CD4-positive, alpha-beta T cell (primary cell): ENCODE measurements at regions not wholly inside any gene's neighbourhood (a gene's known extent, or its start where the extent isn't known, plus 50 kb on each side); places are given as distances from the start of the nearest gene placed in this dataset.

Experiments used
- ATAC-seq: fragments of 200-7000 bp; cut with Tn5 transposase; one replicate; pipeline ENCODE4 v1.10.0; 2022; ENCODE audit warnings: mild to moderate bottlenecking; ENCODE audit not compliant: poor library complexity
- CTCF ChIA-PET: fragments of 350-600 bp; sonication (Branson Sonifier 250); formaldehyde crosslinking; loops from one replicate; lab custom pipeline; 2021; ENCODE audit warnings: antibody characterized with exemption, inconsistent platforms; lab: Charles Lee
- POLR2A ChIA-PET: fragments of 350-600 bp; sonication (Branson Sonifier 250); formaldehyde crosslinking; loops from one replicate; lab custom pipeline; 2021; ENCODE audit warnings: antibody characterized with exemption, inconsistent platforms; lab: Charles Lee
- DNase-seq, 14 experiments: peaks; one replicate each; pipeline ENCODE4 v3.0.0-alpha.2; 2013 to 2020; ENCODE audit warnings: mixed read lengths in 2 of 14
- H3K27ac ChIP-seq, 2 donors: one replicate each; pipeline versions ENCODE4 v1.5.1 to v1.7.0; 2013; ENCODE audit warnings: low read length in 2 of 2, low read depth in 1 of 2, mild to moderate bottlenecking in 1 of 2
- H3K27me3 ChIP-seq, 2 experiments: 1 replicate in 1 of 2; 2 replicates in 1 of 2; pipeline versions ENCODE4 v1.6.1 to v1.7.0; 2013; ENCODE audit warnings: low read length in 2 of 2, control low read depth in 1 of 2, mild to moderate bottlenecking in 1 of 2, moderate library complexity in 1 of 2; ENCODE audit not compliant: insufficient read depth in 2 of 2, control insufficient read depth in 1 of 2
- H3K36me3 ChIP-seq: one replicate; pipeline ENCODE4 v1.6.1; 2013; ENCODE audit warnings: low read length, control low read depth; ENCODE audit not compliant: insufficient read depth
- H3K4me1 ChIP-seq: one replicate; pipeline ENCODE4 v1.6.1; 2013; ENCODE audit warnings: low read length, control low read depth; ENCODE audit not compliant: insufficient read depth
- H3K4me3 ChIP-seq: one replicate; pipeline ENCODE4 v1.5.1; 2013; ENCODE audit warnings: mild to moderate bottlenecking, low read length, moderate library complexity
- H3K9me3 ChIP-seq, 2 experiments: 1 replicate in 1 of 2; 2 replicates in 1 of 2; pipeline versions ENCODE4 v1.6.1 to v1.7.0; 2013; ENCODE audit warnings: low read length in 2 of 2, mild to moderate bottlenecking in 2 of 2, control low read depth in 1 of 2, moderate library complexity in 1 of 2; ENCODE audit not compliant: control insufficient read depth in 1 of 2, insufficient read depth in 1 of 2
- H3K27ac Mint-ChIP-seq: one replicate; pipeline ENCODE4 v1.8.0; 2020; ENCODE audit warnings: mixed read lengths
- H3K27me3 Mint-ChIP-seq: one replicate; pipeline ENCODE4 v1.8.0; 2021; ENCODE audit warnings: mixed read lengths
- H3K36me3 Mint-ChIP-seq: one replicate; pipeline ENCODE4 v1.8.0; 2021; ENCODE audit warnings: low read depth, mixed read lengths
- H3K4me1 Mint-ChIP-seq: one replicate; pipeline ENCODE4 v1.8.0; 2021; ENCODE audit warnings: low read depth, mixed read lengths
- H3K4me3 Mint-ChIP-seq: one replicate; pipeline ENCODE4 v1.8.0; 2020; ENCODE audit warnings: mild to moderate bottlenecking, mixed read lengths
- H3K9me3 Mint-ChIP-seq: one replicate; pipeline ENCODE4 v1.8.0; 2020; ENCODE audit warnings: mixed read lengths
- intact Hi-C, 2 experiments: fragments of 100-400 bp; cut with DNase I in 1 of 2; cut with micrococcal nuclease in 1 of 2; formaldehyde crosslinking; loops; one replicate each; pipeline versions ENCODE4 v1.15.1 to v1.9.0; 2023 to 2025; cut with DNase I, micrococcal nuclease
- TF ChIP-seq, protein P1 (sequence below): fragments of 200-600 bp; IDR thresholded peaks from one replicate; pipeline ENCODE4 v1.8.0; 2022; ENCODE audit warnings: antibody characterized with exemption, mild to moderate bottlenecking

DNA sequence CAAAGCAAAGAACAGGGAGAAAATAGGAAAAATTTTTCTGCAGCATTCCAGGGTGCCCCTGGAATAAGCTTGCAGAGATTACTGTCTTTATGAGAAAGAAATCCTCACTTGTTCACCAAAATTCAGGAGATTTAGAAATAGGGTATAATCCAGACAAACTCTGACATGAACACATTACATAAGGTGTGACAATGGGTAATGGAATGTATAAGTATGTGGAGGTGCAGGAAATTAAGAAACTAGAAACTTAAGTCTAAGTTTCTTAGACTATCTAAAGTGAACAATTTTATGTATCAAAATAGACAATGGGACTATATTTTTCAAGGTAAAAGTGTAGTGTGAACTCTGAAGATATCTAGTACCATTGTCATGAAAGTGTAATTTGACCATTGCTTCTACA, 140.0 kb upstream of the KITLG start:
- TF ChIP-seq, protein P1, sequence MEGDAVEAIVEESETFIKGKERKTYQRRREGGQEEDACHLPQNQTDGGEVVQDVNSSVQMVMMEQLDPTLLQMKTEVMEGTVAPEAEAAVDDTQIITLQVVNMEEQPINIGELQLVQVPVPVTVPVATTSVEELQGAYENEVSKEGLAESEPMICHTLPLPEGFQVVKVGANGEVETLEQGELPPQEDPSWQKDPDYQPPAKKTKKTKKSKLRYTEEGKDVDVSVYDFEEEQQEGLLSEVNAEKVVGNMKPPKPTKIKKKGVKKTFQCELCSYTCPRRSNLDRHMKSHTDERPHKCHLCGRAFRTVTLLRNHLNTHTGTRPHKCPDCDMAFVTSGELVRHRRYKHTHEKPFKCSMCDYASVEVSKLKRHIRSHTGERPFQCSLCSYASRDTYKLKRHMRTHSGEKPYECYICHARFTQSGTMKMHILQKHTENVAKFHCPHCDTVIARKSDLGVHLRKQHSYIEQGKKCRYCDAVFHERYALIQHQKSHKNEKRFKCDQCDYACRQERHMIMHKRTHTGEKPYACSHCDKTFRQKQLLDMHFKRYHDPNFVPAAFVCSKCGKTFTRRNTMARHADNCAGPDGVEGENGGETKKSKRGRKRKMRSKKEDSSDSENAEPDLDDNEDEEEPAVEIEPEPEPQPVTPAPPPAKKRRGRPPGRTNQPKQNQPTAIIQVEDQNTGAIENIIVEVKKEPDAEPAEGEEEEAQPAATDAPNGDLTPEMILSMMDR: no peak
- ChIA-PET POLR2A (no interaction called here), CTCF (no interaction called here)
- Histone ChIP-seq H3K9me3 (peaks cover 0 to 3% of the 10 kb centered on the region in 2 experiments), H3K4me1 (no peaks in the 10 kb centered on the region), H3K4me3 (no peak overlapping the region), H3K27ac (no peak overlapping the region), H3K36me3 (no peaks in the 10 kb centered on the region), H3K27me3 (no peaks in the 10 kb centered on the region)
- H3K9me3 Mint-ChIP-seq: no peaks in the 10 kb centered on the region
- no peaks in the 10 kb centered on the region for H3K36me3 Mint-ChIP-seq
- no peaks in the 10 kb centered on the region for H3K4me1 Mint-ChIP-seq
- H3K27me3 Mint-ChIP-seq: no peaks in the 10 kb centered on the region
- no peak overlapping the region for H3K4me3 Mint-ChIP-seq
- ATAC-seq: no peak
- no peak overlapping the region for H3K27ac Mint-ChIP-seq
- DNase-seq: no peak
- intact Hi-C loops: no loop called here

DNA sequence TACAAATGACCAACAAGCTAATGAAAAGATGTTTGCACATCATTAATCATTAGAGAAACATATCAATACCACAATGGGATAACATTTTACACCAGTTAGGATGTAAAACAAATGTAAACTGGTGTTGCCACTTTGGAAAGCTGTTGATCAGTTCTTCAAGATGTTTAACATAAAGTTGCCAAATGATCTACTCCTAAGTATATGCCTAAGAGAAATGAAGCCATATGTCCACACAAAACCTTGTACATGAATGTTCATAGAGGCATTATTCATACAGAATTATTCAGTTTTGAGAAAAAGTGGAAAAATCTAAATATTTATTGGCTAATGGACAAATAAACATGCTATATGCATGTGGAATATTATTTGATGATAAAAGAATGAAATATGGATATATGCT, 136.9 kb upstream of the KITLG start:
- no peaks in the 10 kb centered on the region for H3K4me1 Mint-ChIP-seq
- Histone ChIP-seq H3K36me3 (no peaks in the 10 kb centered on the region), H3K27me3 (no peaks in the 10 kb centered on the region), H3K4me1 (no peaks in the 10 kb centered on the region), H3K4me3 (no peak overlapping the region), H3K27ac (no peak overlapping the region), H3K9me3 (peaks cover 0 to 5% of the 10 kb centered on the region in 2 experiments)
- H3K4me3 Mint-ChIP-seq: no peak overlapping the region
- ATAC-seq (no peak), DNase-seq (no peak)
- CTCF ChIA-PET: no interaction called here
- H3K9me3 Mint-ChIP-seq: no peaks in the 10 kb centered on the region
- no peaks in the 10 kb centered on the region for H3K36me3 Mint-ChIP-seq
- intact Hi-C loops: no loop called here
- TF ChIP-seq, protein P1: no peak
- H3K27me3 Mint-ChIP-seq: no peaks in the 10 kb centered on the region
- POLR2A ChIA-PET: no interaction called here
- H3K27ac Mint-ChIP-seq: no peak overlapping the region

DNA sequence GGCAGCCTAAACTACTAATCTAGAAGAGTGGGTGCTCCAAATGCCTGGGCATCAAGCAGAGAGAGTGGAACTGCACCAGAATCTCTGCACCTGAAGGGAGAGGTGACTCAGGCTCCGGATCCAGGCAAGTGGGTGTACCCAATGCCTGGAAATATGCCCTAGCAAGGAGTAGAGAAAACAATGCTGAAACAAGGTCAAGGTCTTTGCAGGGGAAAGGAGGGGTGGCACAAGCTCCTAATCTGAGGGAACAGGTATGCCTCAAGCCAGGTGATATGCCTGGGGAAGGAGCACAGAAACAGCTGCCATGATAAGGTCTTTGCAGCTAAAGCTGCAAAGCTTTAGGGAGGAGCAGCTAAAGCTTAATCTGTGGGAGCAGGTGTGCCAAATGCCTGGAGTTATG, 136.0 kb upstream of the KITLG start:
- H3K4me3 ChIP-seq: no peak overlapping the region
- POLR2A ChIA-PET: interaction anchor here (1.3 kb wide), 1 partner anchor 10 kb away, joined by 3 read pairs; no protein-coding TSS in a partner anchor
- Mint-ChIP-seq H3K27me3 (no peaks in the 10 kb centered on the region), H3K9me3 (no peaks in the 10 kb centered on the region), H3K36me3 (no peaks in the 10 kb centered on the region), H3K27ac (no peak overlapping the region), H3K4me1 (no peaks in the 10 kb centered on the region), H3K4me3 (no peak overlapping the region)
- TF ChIP-seq, protein P1: no peak
- CTCF ChIA-PET: no interaction called here
- no peak overlapping the region for H3K27ac ChIP-seq
- H3K36me3 ChIP-seq: no peaks in the 10 kb centered on the region
- H3K9me3 ChIP-seq: peaks cover 0 to 5% of the 10 kb centered on the region in 2 experiments
- no peaks in the 10 kb centered on the region for H3K27me3 ChIP-seq
- intact Hi-C loops: no loop called here
- no peak for ATAC-seq
- no peaks in the 10 kb centered on the region for H3K4me1 ChIP-seq
- no peak for DNase-seq
